Esophagus muscularis mucosa (tissue), 4 donors: ENCODE measurements at regions not wholly inside any gene's neighbourhood (a gene's known extent, or its start where the extent isn't known, plus 50 kb on each side); places are given as distances from the start of the nearest gene placed in this dataset.
A peak's percentile ranks its signal among the peaks of the same experiment; 100 is the strongest.

Experiments
- DNase-seq: peaks from one replicate; pipeline ENCODE4 v3.0.0-alpha.2; 2017; ENCODE audit errors: extremely low spot score
- H3K27ac ChIP-seq, 4 donors: fragments of 200-600 bp; sonication (generic); replicated peaks in 1 of 4; 1 replicate in 3 of 4; 2 replicates in 1 of 4; pipeline ENCODE4 v1.5.1; 2016 to 2019; ENCODE audit warnings: mild to moderate bottlenecking in 1 of 4
- H3K27me3 ChIP-seq, 4 donors: fragments of 200-600 bp; sonication (generic); one replicate each; pipeline versions ENCODE4 v1.5.1 to v1.6.0; 2016 to 2019
- H3K36me3 ChIP-seq, 4 donors: fragments of 200-600 bp; sonication (generic); one replicate each; pipeline ENCODE4 v1.5.1; 2016 to 2019
- H3K4me1 ChIP-seq, 4 donors: fragments of 200-600 bp; sonication (generic); one replicate each; pipeline ENCODE4 v1.5.1; 2016 to 2019
- H3K4me3 ChIP-seq, 4 donors: fragments of 200-600 bp; sonication (generic); 1 replicate in 2 of 4; 2 replicates in 2 of 4; pipeline ENCODE4 v1.5.1; 2016 to 2019; ENCODE audit warnings: mild to moderate bottlenecking in 4 of 4, moderate library complexity in 1 of 4
- H3K9me3 ChIP-seq, 4 donors: fragments of 200-600 bp; sonication (generic); 1 replicate in 3 of 4; 2 replicates in 1 of 4; pipeline ENCODE4 v1.5.1; 2016 to 2019
- CTCF ChIP-seq, 3 experiments: fragments of 200-600 bp in 2 of 3; fragments of 450-650 bp in 1 of 3; sonication (generic) in 2 of 3; IDR thresholded peaks; one replicate each; pipeline ENCODE4 v1.5.1; 2017 to 2019; ENCODE audit warnings: antibody characterized with exemption in 3 of 3, mild to moderate bottlenecking in 2 of 3, moderate library complexity in 1 of 3
- EP300 ChIP-seq: sonication (generic); formaldehyde crosslinking; IDR thresholded peaks from one replicate; pipeline ENCODE4 v1.6.1; 2017; ENCODE audit warnings: antibody characterized with exemption
- POLR2A ChIP-seq: fragments of 450-650 bp; IDR thresholded peaks from one replicate; pipeline ENCODE4 v1.6.1; 2017; ENCODE audit warnings: antibody characterized with exemption, moderate library complexity, mild to moderate bottlenecking, low read depth
- POLR2AphosphoS5 ChIP-seq, 2 donors: sonication (generic); formaldehyde crosslinking; IDR thresholded peaks; one replicate each; pipeline ENCODE4 v1.6.1; 2017; ENCODE audit warnings: antibody characterized with exemption in 2 of 2
- WGBS: methylation state at CpG from one replicate; pipeline ENCODE4 v1.1.5; 2018; 5-methylcytosine and 5-hydroxymethylcytosine counted together
- intact Hi-C: fragments of 100-400 bp; cut with DNase I; formaldehyde crosslinking; loops from one replicate; pipeline ENCODE4 v1.15.1; 2023

GRCh38 chr21:28635541-28635940 is 357.1 kb downstream of the LTN1 start:
- H3K27ac ChIP-seq: peak overlapping the region; percentile 66 to 81 (median 72)
- no peak for DNase-seq
- TF ChIP-seq POLR2AphosphoS5 (IDR thresholded peaks at IDR 0.05) (no peak), EP300 (no peak), POLR2A (no peak), CTCF (IDR thresholded peaks at IDR 0.05) (no peak)
- no peaks in the 10 kb centered on the region for H3K27me3 ChIP-seq
- intact Hi-C loops: no loop called here
- peaks cover 0 to 4% (median 0%) of the 10 kb centered on the region in 4 donors for H3K36me3 ChIP-seq
- H3K4me3 ChIP-seq: no peak overlapping the region
- WGBS: 81% methylated on average over 1 of the region's 1 CpG
- H3K4me1 ChIP-seq: peaks cover 21 to 47% (median 41%) of the 10 kb centered on the region in 4 donors
- no peaks in the 10 kb centered on the region for H3K9me3 ChIP-seq

GRCh38 chr21:28633839-28634555 is 358.7 kb downstream of the LTN1 start:
- 34% methylated on average over 12 of the region's 12 CpGs for WGBS
- TF ChIP-seq POLR2A (no peak), CTCF (IDR thresholded peaks at IDR 0.05) (no peak), POLR2AphosphoS5 (IDR thresholded peaks at IDR 0.05) (peak; percentile 30 to 57), EP300 (peak; percentile 64)
- peaks cover 0 to 4% (median 0%) of the 10 kb centered on the region in 4 donors for H3K36me3 ChIP-seq
- H3K27me3 ChIP-seq: no peaks in the 10 kb centered on the region
- no peaks in the 10 kb centered on the region for H3K9me3 ChIP-seq
- H3K4me3 ChIP-seq: no peak overlapping the region
- DNase-seq: no peak
- intact Hi-C loops: no loop called here
- peak overlapping the region; percentile 66 to 81 (median 72) for H3K27ac ChIP-seq
- peaks cover 21 to 54% (median 49%) of the 10 kb centered on the region in 4 donors for H3K4me1 ChIP-seq

- intact Hi-C loops: no loop called here
- no peak for DNase-seq
- Histone ChIP-seq H3K36me3 (no peaks in the 10 kb centered on the region), H3K4me3 (peak overlapping the region in 3 of 4 donors; percentile 8 to 24 (median 10)), H3K9me3 (no peaks in the 10 kb centered on the region), H3K27me3 (no peaks in the 10 kb centered on the region), H3K27ac (peak overlapping the region; percentile 66 to 81 (median 72)), H3K4me1 (peaks cover 21 to 66% (median 60%) of the 10 kb centered on the region in 4 donors)
- WGBS: 24% methylated on average over 3 of the region's 3 CpGs
- TF ChIP-seq POLR2A (no peak), EP300 (no peak), POLR2AphosphoS5 (IDR thresholded peaks at IDR 0.05) (no peak), CTCF (IDR thresholded peaks at IDR 0.05) (no peak)
Observed at GRCh38 chr21:28632755-28633408, 359.8 kb downstream of the LTN1 start.

GRCh38 chr21:28627691-28628090 is 365.0 kb downstream of the LTN1 start:
- Histone ChIP-seq H3K27me3 (no peaks in the 10 kb centered on the region), H3K36me3 (no peaks in the 10 kb centered on the region), H3K27ac (peak overlapping the region in 2 of 4 donors; percentile 24 to 36), H3K9me3 (no peaks in the 10 kb centered on the region), H3K4me3 (peak overlapping the region in 1 of 4 donors; percentile 4), H3K4me1 (peaks cover under 1 to 34% (median 32%) of the 10 kb centered on the region in 4 donors)
- intact Hi-C loops: no loop called here
- TF ChIP-seq EP300 (no peak), POLR2AphosphoS5 (IDR thresholded peaks at IDR 0.05) (no peak), CTCF (IDR thresholded peaks at IDR 0.05) (no peak), POLR2A (no peak)
- no peak for DNase-seq
